Body of pancreas (tissue), 4 donors: ENCODE measurements at regions not wholly inside any gene's neighbourhood (a gene's known extent, or its start where the extent isn't known, plus 50 kb on each side); places are given as distances from the start of the nearest gene placed in this dataset.

Experiments
- CTCF ChIP-seq, 7 experiments: fragments of 450-650 bp in 4 of 7; fragments of 200-600 bp in 3 of 7; sonication (generic) in 3 of 7; IDR thresholded peaks; one replicate each; pipeline ENCODE4 v1.5.1; 2016 to 2019; ENCODE audit warnings: antibody characterized with exemption in 7 of 7
- POLR2A ChIP-seq, 3 donors: fragments of 450-650 bp; IDR thresholded peaks; one replicate each; pipeline ENCODE4 v1.6.1; 2016; ENCODE audit warnings: antibody characterized with exemption in 3 of 3, mild to moderate bottlenecking in 2 of 3

- TF ChIP-seq CTCF (IDR thresholded peaks at IDR 0.05) (no peak), POLR2A (IDR thresholded peaks at IDR 0.05) (no peak)
These were observed 214.1 kb upstream of the NANOGP8 start for GRCh38 chr15:35299059-35299735.
